Astrocyte (in vitro differentiated cells and primary cell): ENCODE measurements at regions not wholly inside any gene's neighbourhood (a gene's known extent, or its start where the extent isn't known, plus 50 kb on each side); places are given as distances from the start of the nearest gene placed in this dataset.

Experiments
- DNase-seq: peaks from one replicate; pipeline ENCODE4 v3.0.0-alpha.2; 2010; ENCODE audit warnings: low read depth
- FAIRE-seq: peaks from 2 replicates; lab custom pipeline; 2011; peaks lifted over from hg19 to GRCh38; lab: Jason Lieb, UNC
- H2AFZ ChIP-seq: 2 replicates; pipeline ENCODE4 v1.6.0; 2012; ENCODE audit warnings: low read depth, low read length, inconsistent platforms
- H3K27ac ChIP-seq: 2 replicates; pipeline ENCODE4 v1.5.1; 2011; ENCODE audit warnings: low read depth, low read length, inconsistent platforms
- H3K27me3 ChIP-seq: 2 replicates; pipeline ENCODE4 v1.6.0; 2011; ENCODE audit warnings: low read length, inconsistent platforms; ENCODE audit not compliant: insufficient read depth
- H3K36me3 ChIP-seq: 2 replicates; pipeline ENCODE4 v1.5.1; 2011; ENCODE audit warnings: low read length, inconsistent platforms; ENCODE audit not compliant: insufficient read depth
- H3K4me1 ChIP-seq: 2 replicates; pipeline ENCODE4 v1.5.1; 2011; ENCODE audit warnings: low read length, inconsistent platforms; ENCODE audit not compliant: insufficient read depth
- H3K4me2 ChIP-seq: 2 replicates; pipeline ENCODE4 v1.6.0; 2012; ENCODE audit warnings: low read length, inconsistent platforms
- H3K4me3 ChIP-seq: 2 replicates; pipeline ENCODE4 v1.5.1; 2011; ENCODE audit warnings: low read depth, mild to moderate bottlenecking, low read length, inconsistent platforms; ENCODE audit not compliant: insufficient read depth
- H3K79me2 ChIP-seq: 2 replicates; pipeline ENCODE4 v1.6.0; 2012; ENCODE audit warnings: mild to moderate bottlenecking, low read length, inconsistent platforms; ENCODE audit not compliant: insufficient read depth
- H3K9ac ChIP-seq: 2 replicates; pipeline ENCODE4 v1.6.0; 2012; ENCODE audit warnings: mild to moderate bottlenecking, low read length, inconsistent platforms
- H3K9me3 ChIP-seq: 2 replicates; pipeline ENCODE4 v1.5.1; 2012; ENCODE audit warnings: low read depth, mild to moderate bottlenecking, low read length, inconsistent platforms; ENCODE audit not compliant: insufficient read depth
- H4K20me1 ChIP-seq: 2 replicates; pipeline ENCODE4 v1.6.0; 2012; ENCODE audit warnings: low read length, inconsistent platforms; ENCODE audit not compliant: insufficient read depth
- H3K27ac Mint-ChIP-seq: one replicate; pipeline ENCODE4 v1.8.0; 2021; ENCODE audit warnings: mild to moderate bottlenecking, mixed read lengths; ENCODE audit not compliant: unreplicated experiment
- H3K27me3 Mint-ChIP-seq: one replicate; pipeline ENCODE4 v1.8.0; 2021; ENCODE audit warnings: low read depth, mixed read lengths; ENCODE audit not compliant: unreplicated experiment
- H3K36me3 Mint-ChIP-seq: one replicate; pipeline ENCODE4 v1.8.0; 2021; ENCODE audit warnings: low read depth, mixed read lengths; ENCODE audit not compliant: unreplicated experiment
- H3K4me1 Mint-ChIP-seq: one replicate; pipeline ENCODE4 v1.8.0; 2021; ENCODE audit warnings: low read depth, mixed read lengths; ENCODE audit not compliant: unreplicated experiment
- H3K4me3 Mint-ChIP-seq: one replicate; pipeline ENCODE4 v1.8.0; 2021; ENCODE audit warnings: mild to moderate bottlenecking, moderate library complexity, mixed read lengths; ENCODE audit not compliant: unreplicated experiment
- H3K9me3 Mint-ChIP-seq: one replicate; pipeline ENCODE4 v1.8.0; 2021; ENCODE audit warnings: mild to moderate bottlenecking, mixed read lengths; ENCODE audit not compliant: unreplicated experiment
- EZH2 ChIP-seq: IDR thresholded peaks from 2 replicates; pipeline ENCODE4 v1.6.1; 2012; ENCODE audit warnings: mild to moderate bottlenecking, low read length, inconsistent platforms; ENCODE audit not compliant: insufficient read depth
- TF ChIP-seq, protein P1 (sequence below): IDR thresholded peaks from 2 replicates; pipeline ENCODE4 v1.5.1; 2011; ENCODE audit warnings: low read depth, mild to moderate bottlenecking, inconsistent platforms, low read length, moderate library complexity; ENCODE audit not compliant: insufficient read depth

DNA sequence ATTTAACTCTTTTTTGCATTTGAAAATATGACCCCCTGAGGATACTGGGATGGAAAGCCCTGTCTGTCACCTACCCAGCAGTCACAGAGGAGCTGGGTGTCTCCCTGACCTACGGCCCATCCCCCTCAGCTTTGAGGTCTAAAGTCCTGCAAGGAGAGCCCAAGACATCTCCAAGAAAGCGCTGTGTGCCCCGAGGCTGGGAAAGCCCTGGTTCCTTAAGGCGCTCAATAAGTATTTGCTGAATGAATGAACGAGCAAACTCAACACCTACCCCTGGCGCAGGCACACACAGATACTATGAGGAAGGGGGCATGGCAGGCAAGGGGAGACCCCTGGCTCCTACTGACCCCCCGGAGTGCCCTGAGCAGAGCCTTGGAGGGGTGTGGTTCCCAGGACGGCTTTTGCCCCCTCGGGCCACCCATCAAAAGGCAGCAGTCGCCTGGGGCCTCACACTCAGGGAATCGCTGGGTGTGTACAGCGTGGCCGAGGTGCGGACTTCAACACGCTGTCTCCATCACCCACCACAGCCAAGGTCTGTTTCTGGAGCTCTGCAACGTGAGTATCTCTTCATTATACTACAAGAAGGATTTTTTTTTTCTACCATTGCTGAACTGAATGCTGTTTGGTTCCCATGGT is 211.6 kb downstream of the ERCC6L2 start:
- no peak overlapping the region for H3K4me3 ChIP-seq
- no peaks in the 10 kb centered on the region for H3K36me3 Mint-ChIP-seq
- H3K4me3 Mint-ChIP-seq: no peak overlapping the region
- no peaks in the 10 kb centered on the region for H3K36me3 ChIP-seq
- no peak overlapping the region for H3K9ac ChIP-seq
- H3K27ac Mint-ChIP-seq: no peak overlapping the region
- H2AFZ ChIP-seq: no peak overlapping the region
- no peaks in the 10 kb centered on the region for H3K9me3 ChIP-seq
- H3K27me3 Mint-ChIP-seq: peaks cover 17% of the 10 kb centered on the region
- FAIRE-seq (no peak), DNase-seq (no peak)
- peaks cover 8% of the 10 kb centered on the region for H3K27me3 ChIP-seq
- no peaks in the 10 kb centered on the region for H4K20me1 ChIP-seq
- no peaks in the 10 kb centered on the region for H3K79me2 ChIP-seq
- TF ChIP-seq, protein P1, sequence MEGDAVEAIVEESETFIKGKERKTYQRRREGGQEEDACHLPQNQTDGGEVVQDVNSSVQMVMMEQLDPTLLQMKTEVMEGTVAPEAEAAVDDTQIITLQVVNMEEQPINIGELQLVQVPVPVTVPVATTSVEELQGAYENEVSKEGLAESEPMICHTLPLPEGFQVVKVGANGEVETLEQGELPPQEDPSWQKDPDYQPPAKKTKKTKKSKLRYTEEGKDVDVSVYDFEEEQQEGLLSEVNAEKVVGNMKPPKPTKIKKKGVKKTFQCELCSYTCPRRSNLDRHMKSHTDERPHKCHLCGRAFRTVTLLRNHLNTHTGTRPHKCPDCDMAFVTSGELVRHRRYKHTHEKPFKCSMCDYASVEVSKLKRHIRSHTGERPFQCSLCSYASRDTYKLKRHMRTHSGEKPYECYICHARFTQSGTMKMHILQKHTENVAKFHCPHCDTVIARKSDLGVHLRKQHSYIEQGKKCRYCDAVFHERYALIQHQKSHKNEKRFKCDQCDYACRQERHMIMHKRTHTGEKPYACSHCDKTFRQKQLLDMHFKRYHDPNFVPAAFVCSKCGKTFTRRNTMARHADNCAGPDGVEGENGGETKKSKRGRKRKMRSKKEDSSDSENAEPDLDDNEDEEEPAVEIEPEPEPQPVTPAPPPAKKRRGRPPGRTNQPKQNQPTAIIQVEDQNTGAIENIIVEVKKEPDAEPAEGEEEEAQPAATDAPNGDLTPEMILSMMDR: no peak
- TF ChIP-seq EZH2: no peak
- H3K9me3 Mint-ChIP-seq: no peaks in the 10 kb centered on the region
- H3K4me1 Mint-ChIP-seq: no peaks in the 10 kb centered on the region
- H3K27ac ChIP-seq: no peak overlapping the region
- H3K4me1 ChIP-seq: no peaks in the 10 kb centered on the region
- no peak overlapping the region for H3K4me2 ChIP-seq

DNA sequence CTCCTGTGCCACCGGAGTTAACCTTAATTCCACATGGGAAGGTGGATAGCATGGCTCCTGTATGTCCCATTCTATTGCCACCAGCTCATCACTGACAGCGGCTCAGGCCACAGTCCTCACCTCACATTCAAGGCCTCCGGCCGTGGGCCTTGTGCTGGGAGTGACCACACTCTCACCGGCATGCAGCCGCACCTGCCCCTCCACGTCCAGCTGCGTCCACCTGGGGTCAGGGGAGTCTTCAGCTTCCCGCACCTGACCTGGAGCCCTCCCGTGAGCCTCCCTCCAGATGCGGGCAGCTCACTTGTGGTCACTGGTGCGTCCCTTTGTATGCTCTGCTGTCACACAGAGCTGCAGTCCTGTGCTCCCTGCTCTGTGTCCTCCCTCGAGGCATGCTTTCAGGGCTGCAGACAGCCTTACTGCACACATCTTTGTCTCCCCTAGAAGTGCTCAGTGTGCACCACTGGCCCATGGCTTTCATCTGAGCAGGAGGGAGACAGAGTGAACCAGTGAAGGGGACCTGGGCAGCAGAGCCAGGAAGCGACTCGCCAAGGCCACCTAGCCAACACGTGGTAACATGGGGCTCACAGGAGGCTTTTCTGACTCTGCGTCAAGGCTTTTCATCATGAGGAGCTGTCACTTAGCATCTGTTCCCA is 210.1 kb downstream of the ERCC6L2 start:
- Histone ChIP-seq H3K9ac (no peak overlapping the region), H3K27ac (no peak overlapping the region), H3K4me1 (no peaks in the 10 kb centered on the region), H3K79me2 (no peaks in the 10 kb centered on the region), H3K9me3 (no peaks in the 10 kb centered on the region), H2AFZ (no peak overlapping the region), H3K4me2 (no peak overlapping the region), H3K36me3 (no peaks in the 10 kb centered on the region), H3K27me3 (peaks cover 12% of the 10 kb centered on the region), H3K4me3 (no peak overlapping the region), H4K20me1 (no peaks in the 10 kb centered on the region)
- no peak for FAIRE-seq
- H3K4me3 Mint-ChIP-seq: no peak overlapping the region
- TF ChIP-seq, protein P1: no peak
- no peak for TF ChIP-seq EZH2
- DNase-seq: no peak
- H3K27me3 Mint-ChIP-seq: peaks cover 17% of the 10 kb centered on the region
- no peaks in the 10 kb centered on the region for H3K36me3 Mint-ChIP-seq
- H3K9me3 Mint-ChIP-seq: no peaks in the 10 kb centered on the region
- H3K27ac Mint-ChIP-seq: no peak overlapping the region
- H3K4me1 Mint-ChIP-seq: no peaks in the 10 kb centered on the region

DNA sequence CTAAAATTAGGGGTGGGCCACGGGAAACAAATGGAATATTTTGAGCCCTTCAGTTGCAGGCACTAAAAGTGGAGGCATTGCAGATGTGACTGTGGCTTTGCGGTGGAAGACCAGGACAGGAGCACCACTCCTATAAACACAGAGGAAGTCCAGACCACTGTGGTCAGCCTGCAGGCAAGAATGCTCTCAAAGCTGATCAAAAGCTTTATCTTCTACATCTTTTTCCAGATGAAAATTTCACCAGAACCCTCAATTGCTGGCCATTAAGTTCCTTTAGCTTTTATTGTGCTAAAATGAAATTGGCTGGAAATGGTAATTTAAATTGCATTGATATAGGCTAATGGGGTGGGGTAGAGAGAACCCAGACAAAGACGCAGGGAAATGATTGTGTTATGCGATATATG is 208.8 kb downstream of the ERCC6L2 start:
- Histone ChIP-seq H3K27ac (no peak overlapping the region), H3K4me2 (no peak overlapping the region), H4K20me1 (no peaks in the 10 kb centered on the region), H3K36me3 (no peaks in the 10 kb centered on the region), H3K9me3 (no peaks in the 10 kb centered on the region), H3K4me3 (no peak overlapping the region), H3K4me1 (no peaks in the 10 kb centered on the region), H3K9ac (no peak overlapping the region), H3K79me2 (no peaks in the 10 kb centered on the region), H2AFZ (no peak overlapping the region), H3K27me3 (peaks cover 20% of the 10 kb centered on the region)
- FAIRE-seq (no peak), DNase-seq (no peak)
- no peak overlapping the region for H3K27ac Mint-ChIP-seq
- peaks cover 24% of the 10 kb centered on the region for H3K27me3 Mint-ChIP-seq
- no peak overlapping the region for H3K4me3 Mint-ChIP-seq
- peaks cover 3% of the 10 kb centered on the region for H3K36me3 Mint-ChIP-seq
- no peaks in the 10 kb centered on the region for H3K4me1 Mint-ChIP-seq
- TF ChIP-seq, protein P1: no peak
- no peak for TF ChIP-seq EZH2
- H3K9me3 Mint-ChIP-seq: no peaks in the 10 kb centered on the region
